ENCODE measurements at regions not wholly inside any gene's neighbourhood (a gene's known extent, or its start where the extent isn't known, plus 50 kb on each side); places are given as distances from the start of the nearest gene placed in this dataset.

- no peaks in the 10 kb centered on the region; the same call in 1 of the 2 replicates for H3K27me3 ChIP-seq (replicated peaks; ENCODE audit: control insufficient read depth, insufficient read depth, low read length)
- H3K36me3 ChIP-seq (ENCODE audit: control insufficient read depth, insufficient read depth, low read length), result no peaks in the 10 kb centered on the region
- DNase-seq (ENCODE audit: extremely low read depth, insufficient read length), result no peak
- TF ChIP-seq, protein P1, sequence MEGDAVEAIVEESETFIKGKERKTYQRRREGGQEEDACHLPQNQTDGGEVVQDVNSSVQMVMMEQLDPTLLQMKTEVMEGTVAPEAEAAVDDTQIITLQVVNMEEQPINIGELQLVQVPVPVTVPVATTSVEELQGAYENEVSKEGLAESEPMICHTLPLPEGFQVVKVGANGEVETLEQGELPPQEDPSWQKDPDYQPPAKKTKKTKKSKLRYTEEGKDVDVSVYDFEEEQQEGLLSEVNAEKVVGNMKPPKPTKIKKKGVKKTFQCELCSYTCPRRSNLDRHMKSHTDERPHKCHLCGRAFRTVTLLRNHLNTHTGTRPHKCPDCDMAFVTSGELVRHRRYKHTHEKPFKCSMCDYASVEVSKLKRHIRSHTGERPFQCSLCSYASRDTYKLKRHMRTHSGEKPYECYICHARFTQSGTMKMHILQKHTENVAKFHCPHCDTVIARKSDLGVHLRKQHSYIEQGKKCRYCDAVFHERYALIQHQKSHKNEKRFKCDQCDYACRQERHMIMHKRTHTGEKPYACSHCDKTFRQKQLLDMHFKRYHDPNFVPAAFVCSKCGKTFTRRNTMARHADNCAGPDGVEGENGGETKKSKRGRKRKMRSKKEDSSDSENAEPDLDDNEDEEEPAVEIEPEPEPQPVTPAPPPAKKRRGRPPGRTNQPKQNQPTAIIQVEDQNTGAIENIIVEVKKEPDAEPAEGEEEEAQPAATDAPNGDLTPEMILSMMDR (IDR thresholded peaks at IDR 0.05; ENCODE audit: insufficient read depth, low read length, poor library complexity, severe bottlenecking), result no peak
- H3K4me3 ChIP-seq (replicated peaks; ENCODE audit: low read depth, low read length), result no peak overlapping the region
Observed at GRCh38 chr5:167899490-167900070, 391.9 kb upstream of the WWC1 start.

- no peak for DNase-seq (ENCODE audit: extremely low read depth, insufficient read length)
- no peaks in the 10 kb centered on the region; the same call in 1 of the 2 replicates for H3K27me3 ChIP-seq (replicated peaks; ENCODE audit: control insufficient read depth, insufficient read depth, low read length)
- no peaks in the 10 kb centered on the region for H3K36me3 ChIP-seq (ENCODE audit: control insufficient read depth, insufficient read depth, low read length)
- H3K4me3 ChIP-seq (replicated peaks; ENCODE audit: low read depth, low read length), result no peak overlapping the region
- TF ChIP-seq, protein P1 (IDR thresholded peaks at IDR 0.05; ENCODE audit: insufficient read depth, low read length, poor library complexity, severe bottlenecking), result no peak
Observed at GRCh38 chr5:167900340-167900935, 391.0 kb upstream of the WWC1 start.

- no peaks in the 10 kb centered on the region; the same call in 1 of the 2 replicates for H3K27me3 ChIP-seq (replicated peaks; ENCODE audit: control insufficient read depth, insufficient read depth, low read length)
- H3K36me3 ChIP-seq (ENCODE audit: control insufficient read depth, insufficient read depth, low read length), result no peaks in the 10 kb centered on the region
- DNase-seq (ENCODE audit: extremely low read depth, insufficient read length), result no peak
- H3K4me3 ChIP-seq (replicated peaks; ENCODE audit: low read depth, low read length), result no peak overlapping the region
- TF ChIP-seq, protein P1 (IDR thresholded peaks at IDR 0.05; ENCODE audit: insufficient read depth, low read length, poor library complexity, severe bottlenecking), result no peak
Observed at GRCh38 chr5:167902298-167902697, 389.1 kb upstream of the WWC1 start.

- Histone ChIP-seq H3K27me3 (replicated peaks; ENCODE audit: control insufficient read depth, insufficient read depth, low read length) (no peaks in the 10 kb centered on the region; the same call in 1 of the 2 replicates), H3K4me3 (replicated peaks; ENCODE audit: low read depth, low read length) (no peak overlapping the region), H3K36me3 (ENCODE audit: control insufficient read depth, insufficient read depth, low read length) (no peaks in the 10 kb centered on the region)
- TF ChIP-seq, protein P1 (IDR thresholded peaks at IDR 0.05; ENCODE audit: insufficient read depth, low read length, poor library complexity, severe bottlenecking), result no peak
- no peak for DNase-seq (ENCODE audit: extremely low read depth, insufficient read length)
Observed at GRCh38 chr5:167903243-167903642, 388.2 kb upstream of the WWC1 start.

DNA sequence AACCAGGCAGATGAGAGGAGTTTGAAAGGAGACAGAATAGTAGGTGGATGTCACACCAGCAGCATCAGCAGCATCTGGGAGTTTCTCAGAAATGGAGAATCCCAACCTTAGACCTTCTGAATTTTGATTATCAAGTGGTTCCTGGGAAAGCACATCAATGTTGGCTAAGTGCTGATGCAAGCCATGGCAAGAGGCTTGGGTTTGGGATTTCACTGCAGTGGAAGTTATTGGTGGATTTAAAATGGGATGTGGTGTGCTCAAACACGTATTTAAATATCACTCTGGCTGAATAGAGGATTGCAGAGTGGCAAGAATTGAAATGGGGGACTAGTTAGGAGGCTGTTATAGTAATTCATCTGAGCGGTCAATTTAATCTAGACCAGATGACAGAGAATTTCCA, 387.8 kb upstream of the WWC1 start:
- no peak for DNase-seq (ENCODE audit: extremely low read depth, insufficient read length)
- Histone ChIP-seq H3K4me3 (replicated peaks; ENCODE audit: low read depth, low read length) (no peak overlapping the region), H3K36me3 (ENCODE audit: control insufficient read depth, insufficient read depth, low read length) (no peaks in the 10 kb centered on the region), H3K27me3 (replicated peaks; ENCODE audit: control insufficient read depth, insufficient read depth, low read length) (no peaks in the 10 kb centered on the region)
- TF ChIP-seq, protein P1 (IDR thresholded peaks at IDR 0.05; ENCODE audit: insufficient read depth, low read length, poor library complexity, severe bottlenecking), result no peak
